ENCODE measurements at regions not wholly inside any gene's neighbourhood (a gene's known extent, or its start where the extent isn't known, plus 50 kb on each side); places are given as distances from the start of the nearest gene placed in this dataset.

- TF ChIP-seq CTCF (IDR thresholded peaks at IDR 0.05): no peak
Observed at GRCh38 chr3:72474775-72475174, 373.5 kb downstream of the SHQ1 start.

- TF ChIP-seq CTCF (IDR thresholded peaks at IDR 0.05): no peak
Observed at GRCh38 chr3:72473156-72473555, 375.1 kb downstream of the SHQ1 start.

GRCh38 chr3:72470904-72471417 is 377.3 kb downstream of the SHQ1 start:
- no peak for TF ChIP-seq CTCF (IDR thresholded peaks at IDR 0.05)

GRCh38 chr3:72465853-72466252 is 382.4 kb downstream of the SHQ1 start:
- no peak for TF ChIP-seq CTCF (IDR thresholded peaks at IDR 0.05)

- TF ChIP-seq CTCF (IDR thresholded peaks at IDR 0.05): no peak
Observed at GRCh38 chr3:72463083-72463482, 385.2 kb downstream of the SHQ1 start.

GRCh38 chr3:72462595-72463011 is 385.6 kb downstream of the SHQ1 start:
- no peak for TF ChIP-seq CTCF (IDR thresholded peaks at IDR 0.05)

- TF ChIP-seq CTCF (IDR thresholded peaks at IDR 0.05): no peak
Observed at GRCh38 chr3:72461787-72462186, 386.5 kb downstream of the SHQ1 start.
